ENCODE measurements at regions not wholly inside any gene's neighbourhood (a gene's known extent, or its start where the extent isn't known, plus 50 kb on each side); places are given as distances from the start of the nearest gene placed in this dataset.

- Mint-ChIP-seq H3K4me3 (ENCODE audit: unreplicated experiment) (no peak overlapping the region), H3K27ac (ENCODE audit: low read depth, unreplicated experiment) (no peak overlapping the region), H3K36me3 (ENCODE audit: insufficient read depth, unreplicated experiment) (no peaks in the 10 kb centered on the region), H3K9me3 (ENCODE audit: unreplicated experiment) (peaks cover 6% of the 10 kb centered on the region), H3K4me1 (ENCODE audit: insufficient read depth, unreplicated experiment) (peaks cover 4% of the 10 kb centered on the region), H3K27me3 (ENCODE audit: insufficient read depth, unreplicated experiment) (no peaks in the 10 kb centered on the region)
- TF ChIP-seq CTCF (IDR thresholded peaks at IDR 0.05; ENCODE audit: unreplicated experiment): no peak
- intact Hi-C loops (cut with micrococcal nuclease): no loop called here
- no peak for DNase-seq (ENCODE audit: unreplicated experiment)
- BruUV-seq (replicated peaks): no TSS peak
- CTCF ChIA-PET: interaction anchor here (1.1 kb wide), 1 partner anchor 10 kb away, joined by 3 read pairs; no protein-coding TSS in a partner anchor
- POLR2A ChIA-PET: interaction anchor here (0.5 kb wide), 1 partner anchor 433 kb away, joined by 3 read pairs; no protein-coding TSS in a partner anchor
Observed at GRCh38 chr2:48829036-48829435, 73.5 kb upstream of the LHCGR start.

DNA sequence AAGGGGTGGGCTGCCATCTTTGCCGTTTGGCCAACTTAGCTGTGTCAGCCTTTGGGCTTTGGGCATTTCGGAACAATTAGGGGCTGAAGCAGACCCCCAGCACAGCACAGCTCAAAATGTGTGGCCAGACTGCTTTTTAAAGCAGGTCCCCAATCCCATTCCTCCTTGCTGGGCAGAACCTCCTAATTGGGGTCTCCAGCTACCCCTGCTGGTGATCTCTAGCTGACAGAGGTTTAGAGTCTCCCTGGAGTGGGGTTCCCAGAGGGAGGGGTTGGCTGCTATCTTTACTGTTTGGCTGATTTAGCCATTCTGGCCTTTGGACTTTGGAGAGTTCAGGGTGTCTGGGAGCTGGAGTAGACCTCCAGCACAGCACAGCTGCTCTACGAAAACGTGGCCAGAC is 71.5 kb upstream of the LHCGR start:
- TF ChIP-seq CTCF (IDR thresholded peaks at IDR 0.05; ENCODE audit: unreplicated experiment): no peak
- Mint-ChIP-seq H3K27me3 (ENCODE audit: insufficient read depth, unreplicated experiment) (no peaks in the 10 kb centered on the region), H3K4me1 (ENCODE audit: insufficient read depth, unreplicated experiment) (peaks cover 4% of the 10 kb centered on the region), H3K4me3 (ENCODE audit: unreplicated experiment) (no peak overlapping the region), H3K27ac (ENCODE audit: low read depth, unreplicated experiment) (no peak overlapping the region), H3K36me3 (ENCODE audit: insufficient read depth, unreplicated experiment) (no peaks in the 10 kb centered on the region), H3K9me3 (ENCODE audit: unreplicated experiment) (no peaks in the 10 kb centered on the region)
- DNase-seq (ENCODE audit: unreplicated experiment): no peak
- CTCF ChIA-PET: interaction anchor here (0.8 to 1.0 kb wide), 2 partner anchors 14 to 90 kb away, joined by 3 read pairs; no protein-coding TSS in a partner anchor
- intact Hi-C loops (cut with micrococcal nuclease): no loop called here
- POLR2A ChIA-PET: no interaction called here
- no TSS peak for BruUV-seq (replicated peaks)

DNA sequence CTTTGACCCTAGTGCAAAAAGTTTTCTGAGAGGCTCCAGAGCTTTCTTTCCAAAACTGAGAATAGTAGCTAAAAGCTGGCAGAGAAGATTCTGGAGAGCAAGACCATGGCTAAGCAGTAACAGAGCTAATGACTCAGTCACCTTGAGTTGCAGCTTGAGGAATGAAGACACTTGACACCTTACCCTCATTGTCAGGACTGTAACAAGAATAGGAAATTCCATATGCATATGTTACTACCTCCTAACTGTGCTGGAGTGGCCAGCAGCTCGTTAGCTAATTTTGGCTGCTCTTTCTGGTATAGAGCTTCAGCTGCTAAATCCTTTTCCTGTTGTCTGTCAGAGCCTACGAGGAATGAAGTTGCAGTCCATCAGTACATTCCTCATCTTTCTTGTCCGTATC is 68.6 kb upstream of the LHCGR start:
- BruUV-seq (replicated peaks): no TSS peak
- DNase-seq (ENCODE audit: unreplicated experiment): no peak
- intact Hi-C loops (cut with micrococcal nuclease): no loop called here

DNA sequence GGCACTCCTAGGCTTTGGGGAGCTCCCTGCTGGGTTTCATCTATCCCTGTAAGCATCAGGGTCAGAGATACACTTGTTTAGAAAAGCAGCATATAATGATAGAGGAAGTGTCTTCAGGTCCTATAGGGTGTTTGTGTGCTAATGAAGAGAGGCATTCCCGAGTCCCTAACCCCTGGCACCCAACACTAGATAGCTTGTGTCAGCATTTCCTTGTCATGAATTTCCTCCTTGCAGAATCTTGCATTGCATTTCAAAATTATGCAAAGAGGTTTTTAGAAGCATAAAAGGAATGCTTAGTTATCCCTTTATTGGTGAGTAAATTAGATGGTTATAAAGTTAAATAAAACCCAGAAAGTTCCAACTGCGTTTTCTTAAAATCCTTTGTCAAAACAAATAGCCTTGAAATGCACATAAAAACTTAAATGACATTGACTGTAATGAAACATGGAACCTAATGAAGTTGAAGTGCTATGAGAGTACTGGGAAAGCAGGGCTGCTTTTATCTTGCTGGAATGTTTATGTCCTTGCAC is 63.7 kb upstream of the LHCGR start:
- ChIA-PET POLR2A (no interaction called here), CTCF (interaction anchor here (1.0 kb wide), 1 partner anchor 10 kb away, joined by 3 read pairs; no protein-coding TSS in a partner anchor)
- Mint-ChIP-seq H3K9me3 (ENCODE audit: unreplicated experiment) (no peaks in the 10 kb centered on the region), H3K27ac (ENCODE audit: low read depth, unreplicated experiment) (no peak overlapping the region), H3K36me3 (ENCODE audit: insufficient read depth, unreplicated experiment) (no peaks in the 10 kb centered on the region), H3K27me3 (ENCODE audit: insufficient read depth, unreplicated experiment) (no peaks in the 10 kb centered on the region), H3K4me1 (ENCODE audit: insufficient read depth, unreplicated experiment) (no peaks in the 10 kb centered on the region), H3K4me3 (ENCODE audit: unreplicated experiment) (no peak overlapping the region)
- DNase-seq (ENCODE audit: unreplicated experiment): no peak
- intact Hi-C loops (cut with micrococcal nuclease): no loop called here
- no peak for TF ChIP-seq CTCF (IDR thresholded peaks at IDR 0.05; ENCODE audit: unreplicated experiment)
- BruUV-seq (replicated peaks): no TSS peak

More for the DNA sequence above, 68.6 kb upstream of the LHCGR start:
- POLR2A ChIA-PET: no interaction called here
- Mint-ChIP-seq H3K4me1 (ENCODE audit: insufficient read depth, unreplicated experiment) (peaks cover 3% of the 10 kb centered on the region), H3K36me3 (ENCODE audit: insufficient read depth, unreplicated experiment) (no peaks in the 10 kb centered on the region), H3K27ac (ENCODE audit: low read depth, unreplicated experiment) (no peak overlapping the region), H3K27me3 (ENCODE audit: insufficient read depth, unreplicated experiment) (no peaks in the 10 kb centered on the region), H3K9me3 (ENCODE audit: unreplicated experiment) (no peaks in the 10 kb centered on the region), H3K4me3 (ENCODE audit: unreplicated experiment) (no peak overlapping the region)
- CTCF ChIA-PET: interaction anchor here (0.6 kb wide), 2 partner anchors 88 to 216 kb away, joined by 3 to 5 read pairs; no protein-coding TSS in a partner anchor
- no peak for TF ChIP-seq CTCF (IDR thresholded peaks at IDR 0.05; ENCODE audit: unreplicated experiment)

Measured in MCF 10A (cell line).